NCI-H460 (cell line): ENCODE measurements at regions not wholly inside any gene's neighbourhood (a gene's known extent, or its start where the extent isn't known, plus 50 kb on each side); places are given as distances from the start of the nearest gene placed in this dataset.
A peak's percentile ranks its signal among the peaks of the same experiment; 100 is the strongest.

Source experiments
- DNase-seq: peaks from one replicate; pipeline ENCODE4 v3.0.0-alpha.2; 2016; ENCODE audit warnings: low read depth; ENCODE audit errors: extremely low read depth

DNA sequence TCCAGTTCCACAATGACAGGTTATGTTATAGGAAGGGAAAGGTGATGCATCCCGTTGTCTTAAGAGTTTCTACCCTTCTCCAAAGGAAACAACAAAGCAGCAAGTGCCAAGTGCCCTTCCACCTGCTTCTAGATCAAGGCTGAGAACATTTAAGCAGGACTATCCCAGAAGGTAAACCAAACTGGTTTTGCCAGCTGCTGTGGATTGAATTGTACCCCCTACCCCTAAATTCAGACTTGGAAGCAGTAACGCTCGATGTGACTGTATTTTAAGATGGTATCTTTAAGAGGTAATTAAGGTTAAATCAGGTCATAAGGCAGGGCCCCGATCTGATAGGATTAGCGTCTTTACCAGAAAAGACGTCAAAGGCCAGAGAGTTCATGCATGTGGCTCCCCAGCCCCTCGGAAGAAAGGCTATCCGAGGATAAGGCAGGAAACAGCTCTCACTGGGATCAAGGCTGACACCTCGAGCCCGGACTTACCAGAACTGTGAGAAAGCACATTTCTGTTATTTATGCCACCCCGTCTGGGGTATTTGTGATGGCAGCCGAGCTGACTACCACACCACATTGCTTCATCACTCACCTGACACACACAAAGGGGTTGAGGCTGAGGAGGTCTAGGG, 179.1 kb upstream of the RAI14 start:
- DNase-seq = no peak

DNA sequence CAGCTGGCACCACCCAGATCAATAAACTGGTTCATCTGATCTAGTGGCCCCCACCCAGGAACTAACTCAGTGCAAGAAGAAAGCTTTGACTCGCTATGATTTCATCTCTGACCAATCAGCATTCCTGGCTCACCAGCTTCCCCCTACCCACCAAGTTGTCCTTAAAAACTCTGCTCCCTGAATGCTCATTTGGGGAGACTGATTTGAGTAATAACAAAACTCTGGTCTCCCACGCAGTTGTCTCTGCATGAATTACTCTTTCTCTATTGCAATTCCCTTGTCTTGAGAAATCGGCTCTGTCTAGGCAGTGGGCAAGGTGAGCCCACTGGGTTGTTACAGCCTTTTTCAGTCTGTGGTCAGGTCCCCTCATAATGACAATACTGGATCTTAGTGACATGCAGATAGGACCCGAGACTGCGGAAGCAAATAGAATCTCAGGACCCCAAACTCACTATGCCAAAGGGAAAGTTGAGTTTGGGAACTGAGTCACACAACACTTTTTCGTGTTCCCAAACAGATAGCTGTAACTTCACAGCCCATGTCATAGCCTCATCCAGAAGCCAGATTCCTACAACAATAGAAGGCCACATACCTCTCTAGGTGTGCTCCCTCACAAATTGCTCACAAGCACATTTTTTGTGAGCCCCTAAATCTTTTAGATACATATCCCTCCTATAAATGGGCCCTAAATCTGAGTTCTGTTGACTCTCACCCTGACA, 175.2 kb upstream of the RAI14 start:
- DNase-seq = no peak

DNA sequence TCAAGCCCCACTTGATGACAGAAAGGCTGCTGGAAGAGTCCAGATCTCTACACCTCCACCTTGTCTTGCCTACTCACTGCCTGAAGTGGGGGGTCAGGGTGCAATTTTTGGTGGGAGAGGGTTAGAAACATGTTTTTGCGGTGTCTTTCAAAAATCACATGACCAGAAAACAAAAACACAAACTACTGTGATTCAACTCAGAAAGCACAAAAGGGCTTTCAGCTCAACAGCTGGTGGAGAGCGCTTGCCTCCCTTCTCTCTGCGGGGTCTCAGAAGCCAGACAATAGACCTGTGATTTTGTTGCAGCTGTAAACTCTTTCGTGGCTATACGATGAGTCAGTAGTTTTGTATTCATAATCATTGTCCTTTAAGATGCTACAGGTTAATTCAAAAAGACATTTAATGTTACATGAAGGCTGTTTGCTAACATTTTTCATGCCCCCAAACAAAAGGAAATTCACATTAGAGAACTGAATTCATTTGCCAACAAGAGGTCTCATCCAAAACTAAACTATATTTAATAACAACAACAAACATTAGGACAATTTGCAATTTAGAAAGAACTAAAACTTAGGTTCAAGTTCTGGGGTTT, 172.6 kb upstream of the RAI14 start:
- DNase-seq = no peak

DNA sequence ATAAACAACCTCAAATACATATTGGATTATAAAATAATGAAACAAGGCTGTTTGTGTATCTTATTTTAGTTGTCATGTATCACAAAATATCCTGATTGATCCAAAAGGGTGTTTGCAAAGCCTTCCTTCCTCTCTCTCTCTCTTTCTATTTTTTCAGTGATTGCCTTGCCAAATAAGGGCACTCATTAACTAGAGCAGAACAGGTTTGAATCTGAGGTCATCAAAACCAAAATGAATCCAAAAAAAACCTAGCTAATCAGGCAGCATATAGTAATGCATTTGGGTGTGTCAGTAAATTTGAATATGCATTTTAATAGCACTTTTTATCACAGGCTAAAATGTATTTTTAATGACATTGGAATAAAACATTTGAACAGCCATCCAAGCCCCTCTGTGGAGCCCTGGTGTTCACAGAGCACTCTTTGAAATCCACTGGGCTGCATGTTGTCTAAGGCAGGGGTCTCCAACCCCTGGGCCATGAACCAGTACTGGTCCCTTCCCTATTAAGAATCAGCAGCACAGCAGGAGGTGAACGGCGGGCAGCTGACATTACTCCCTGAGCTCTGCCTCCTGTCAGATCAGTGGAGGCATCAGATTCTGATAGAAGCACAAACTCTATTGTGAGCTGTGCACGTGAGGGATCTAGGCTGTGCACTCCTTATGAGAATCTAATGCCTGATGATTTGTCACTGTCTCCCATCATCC, 171.8 kb upstream of the RAI14 start:
- DNase-seq = no peak

DNA sequence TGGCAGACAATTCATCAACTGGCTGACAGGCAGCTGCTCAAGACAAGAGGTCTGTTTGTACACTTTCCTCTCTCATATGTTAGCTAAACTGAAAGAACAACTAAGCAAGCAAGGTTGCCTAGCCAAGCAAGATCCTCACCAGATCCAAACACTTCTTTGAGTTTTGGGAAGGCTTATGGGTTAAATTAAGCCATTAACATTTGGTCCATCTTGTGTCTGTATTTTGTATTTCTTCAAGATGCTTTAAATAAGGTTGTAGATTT, 170.4 kb upstream of the RAI14 start:
- no peak for DNase-seq

DNA sequence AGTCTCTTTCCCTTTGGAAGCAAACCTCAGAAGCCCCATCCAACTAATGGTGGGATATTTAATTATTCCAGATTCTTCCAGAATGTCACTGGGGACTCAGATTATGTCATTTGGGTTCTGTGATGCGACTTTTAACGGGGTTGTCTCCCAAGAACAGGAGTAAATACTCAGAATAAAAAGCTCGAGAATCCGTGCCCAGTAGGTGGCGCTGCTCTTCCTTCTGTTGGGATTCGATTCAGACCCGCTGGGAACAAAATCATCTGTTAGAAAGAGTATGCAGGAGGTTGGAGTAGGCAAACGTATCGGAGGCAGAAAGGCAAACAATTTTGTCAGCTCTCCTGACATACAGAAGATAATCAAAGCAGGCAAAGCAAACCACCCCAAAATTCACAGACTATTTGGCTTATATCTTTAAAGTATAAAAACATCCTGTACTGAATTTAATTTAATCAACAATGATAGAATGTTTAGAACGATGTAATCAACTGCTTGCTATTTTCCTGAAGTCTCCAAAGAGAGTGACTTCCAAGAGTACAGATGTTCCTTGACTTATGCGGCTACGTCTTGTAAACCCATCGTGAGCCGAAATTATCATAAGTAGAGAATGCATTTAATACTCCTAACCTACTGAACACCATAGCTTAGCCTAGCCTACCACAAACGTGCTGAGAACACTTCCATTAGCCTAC, 169.8 kb upstream of the RAI14 start:
- DNase-seq = peak; percentile 80

DNA sequence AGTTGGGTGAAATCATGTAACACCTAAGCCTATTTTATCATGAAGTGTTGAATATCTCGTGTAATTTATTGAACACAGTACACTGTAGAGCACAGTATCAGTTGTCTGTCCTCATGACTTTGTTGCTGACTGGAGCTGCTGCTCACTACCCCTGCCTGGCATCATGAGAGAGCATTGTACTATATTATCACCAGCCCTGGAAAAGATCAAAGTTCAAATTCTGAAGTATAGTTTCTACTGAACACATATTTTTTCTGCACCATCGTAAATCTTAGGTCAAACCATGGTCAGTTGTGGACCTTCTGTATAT, 169.3 kb upstream of the RAI14 start:
- DNase-seq = no peak

DNA sequence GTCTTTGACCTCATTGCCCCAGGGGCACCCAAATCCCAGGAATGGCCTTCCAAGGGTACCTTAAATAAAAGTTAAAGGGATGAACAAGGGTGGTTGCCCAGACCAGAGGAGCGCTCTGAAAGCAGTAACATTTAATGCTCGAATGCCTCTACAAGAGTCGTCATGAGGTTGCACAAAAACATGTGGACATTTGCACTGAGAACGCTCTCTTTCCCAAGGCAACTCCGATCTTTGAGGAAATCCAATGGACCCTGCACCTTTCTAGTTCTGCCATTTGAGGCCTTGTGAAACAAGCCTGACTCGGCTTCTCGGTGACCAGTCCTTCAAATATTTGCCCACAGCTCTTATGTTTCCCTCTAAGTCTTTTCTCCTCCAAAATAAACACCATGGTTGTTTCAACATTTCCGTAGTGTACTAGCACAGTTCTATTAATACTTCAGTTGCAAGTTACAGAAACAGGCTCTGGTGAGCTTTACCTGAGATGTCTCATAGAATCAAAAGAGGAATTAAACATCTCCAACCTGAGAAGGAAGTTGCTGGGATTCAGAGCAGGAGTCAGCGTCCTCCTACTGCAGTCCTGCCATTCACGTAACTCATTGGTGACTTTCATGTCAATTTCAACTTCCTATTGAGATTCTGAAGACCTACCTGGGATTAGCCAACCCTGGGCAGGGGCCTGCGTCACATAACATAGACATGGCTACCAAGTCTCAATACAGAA, 168.8 kb upstream of the RAI14 start:
- DNase-seq = peak; percentile 23

DNA sequence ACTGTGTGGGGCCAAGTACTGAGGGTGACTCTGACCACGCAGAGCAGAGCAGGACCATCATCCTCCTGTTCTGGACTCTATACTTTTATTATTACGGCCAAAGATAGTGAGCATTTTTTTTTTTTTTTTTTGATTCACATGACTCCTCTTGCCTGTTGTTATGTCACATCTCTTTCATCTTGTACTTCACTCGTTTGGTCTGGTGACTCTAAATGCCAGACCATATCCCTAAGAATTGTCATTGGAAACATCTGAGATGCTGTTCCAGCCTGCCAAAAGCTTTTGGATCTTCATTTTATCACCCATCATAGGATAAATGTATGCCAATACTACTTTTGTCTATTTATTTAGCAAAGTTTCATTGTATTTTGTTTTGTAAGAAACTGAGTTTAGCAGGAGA, 168.2 kb upstream of the RAI14 start:
- DNase-seq = no peak

DNA sequence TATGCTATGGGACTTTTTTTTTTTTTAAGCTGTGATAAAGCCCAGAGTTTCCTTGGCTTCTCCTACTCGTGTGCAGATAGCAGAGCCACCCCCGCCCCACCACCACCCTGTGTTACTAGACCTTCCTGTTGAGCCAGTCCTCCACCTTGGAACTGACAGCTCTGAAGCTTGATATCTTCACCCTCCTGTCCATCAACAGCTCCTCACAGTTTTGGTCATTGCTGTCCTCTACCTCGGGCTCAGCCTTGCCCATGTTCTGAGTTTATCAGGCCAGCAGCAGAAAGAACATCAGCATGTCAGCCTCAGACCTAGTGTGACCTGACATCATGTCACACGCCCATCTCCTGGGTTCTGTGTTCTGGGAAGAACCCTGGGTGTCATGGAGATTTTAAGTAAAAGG, 167.1 kb upstream of the RAI14 start:
- DNase-seq = no peak

DNA sequence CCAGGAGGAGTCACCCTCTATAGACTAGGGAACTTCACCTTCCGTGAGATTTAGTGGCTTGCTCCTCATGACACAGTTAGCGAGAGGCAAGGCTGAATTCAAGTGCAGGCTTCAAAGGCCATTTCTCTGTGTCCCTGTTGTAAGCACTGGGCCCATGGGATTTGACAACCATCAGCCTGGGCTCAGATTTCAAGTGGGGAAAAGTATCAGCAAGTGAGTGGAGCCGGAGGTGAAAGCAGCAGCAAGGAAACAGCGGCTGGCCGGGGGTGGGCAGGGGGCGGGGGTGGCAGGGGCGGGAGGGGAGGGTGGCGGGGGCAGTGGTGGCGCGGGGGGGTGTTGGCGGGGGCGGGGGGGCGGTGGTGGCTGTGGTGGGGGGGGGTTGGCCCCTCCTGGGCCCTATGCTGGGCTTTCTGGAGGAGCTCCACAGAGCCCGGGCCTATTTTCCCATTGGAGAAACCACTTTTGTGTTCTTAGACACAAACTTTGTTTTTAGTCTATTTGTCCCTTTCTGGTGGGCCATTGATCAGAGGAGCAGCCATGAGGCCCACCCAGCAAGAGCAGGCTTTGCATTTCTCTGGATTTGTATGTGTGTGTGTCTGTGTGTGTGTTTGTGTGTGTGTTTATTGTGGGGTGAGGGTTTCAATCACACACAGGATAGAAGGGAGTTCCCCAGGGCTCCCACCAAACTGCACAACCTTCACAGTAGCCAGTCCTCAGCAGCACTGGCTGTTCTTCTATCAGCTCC, 165.4 kb upstream of the RAI14 start:
- DNase-seq = no peak

DNA sequence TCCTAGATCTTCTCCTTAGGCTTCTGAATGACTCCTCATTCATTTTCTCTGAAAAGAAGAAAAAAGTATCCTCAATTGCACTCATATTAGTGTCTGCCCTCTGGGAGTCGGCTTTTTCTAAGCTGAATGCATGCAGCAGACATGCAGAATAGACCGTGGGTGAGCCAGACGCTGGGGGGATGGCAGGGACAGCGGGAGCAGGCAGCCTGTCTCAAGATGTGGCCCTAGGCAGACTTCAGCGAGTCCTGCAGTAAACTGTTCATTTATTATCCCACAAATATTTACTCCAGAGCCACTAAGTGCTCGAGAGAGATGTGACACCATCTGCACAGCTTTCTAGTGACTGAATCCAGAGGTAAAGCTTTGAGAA, 164.9 kb upstream of the RAI14 start:
- DNase-seq = no peak

DNA sequence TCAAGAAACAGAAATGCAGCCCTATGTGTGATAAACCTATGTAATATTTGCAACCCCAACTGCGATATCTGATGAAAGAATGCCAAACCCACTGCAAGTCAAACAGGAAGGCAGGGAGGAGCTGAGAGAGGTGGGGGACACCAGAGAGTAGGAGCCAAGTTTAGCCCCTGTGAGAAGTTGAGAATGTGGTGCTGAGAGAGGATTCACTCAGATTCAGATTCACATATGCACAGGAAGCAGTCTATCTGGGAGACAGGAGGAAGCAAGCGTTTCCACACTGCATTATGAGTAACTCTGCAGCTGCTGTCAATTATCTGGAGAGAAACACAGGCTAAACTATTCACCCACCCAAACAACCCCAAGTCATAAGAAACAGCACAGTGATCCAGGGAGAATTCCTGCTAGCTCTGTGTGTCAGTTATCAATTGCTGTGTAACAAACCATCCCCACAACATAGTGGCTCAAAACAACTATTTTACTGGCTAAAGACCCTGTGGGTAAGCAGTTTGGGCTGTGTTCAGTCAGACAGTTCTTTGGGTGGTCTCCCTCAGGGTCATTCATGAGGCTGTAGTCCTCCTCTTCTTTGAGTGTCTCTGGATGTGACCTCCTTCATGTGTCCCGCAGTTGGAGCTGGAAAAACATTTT, 161.9 kb upstream of the RAI14 start:
- DNase-seq = no peak

DNA sequence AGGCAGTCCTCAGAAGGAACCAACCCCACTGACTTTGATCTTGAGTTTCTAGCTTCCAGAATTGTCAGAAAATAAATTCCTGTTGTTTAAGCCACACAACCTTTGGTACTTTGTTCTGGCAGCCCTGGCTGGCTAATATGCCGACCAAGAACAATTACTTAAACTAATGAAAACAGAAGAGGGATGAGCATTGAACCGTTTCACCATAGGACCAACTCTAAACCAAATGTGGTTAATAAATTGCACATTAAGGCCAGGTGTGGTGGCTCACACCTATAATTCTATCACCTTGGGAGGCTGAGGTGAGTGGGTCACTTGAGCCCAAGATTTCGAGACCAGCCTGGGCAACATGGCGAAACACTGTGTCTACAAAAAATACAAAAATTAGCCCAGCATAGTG, 160.9 kb upstream of the RAI14 start:
- no peak for DNase-seq

DNA sequence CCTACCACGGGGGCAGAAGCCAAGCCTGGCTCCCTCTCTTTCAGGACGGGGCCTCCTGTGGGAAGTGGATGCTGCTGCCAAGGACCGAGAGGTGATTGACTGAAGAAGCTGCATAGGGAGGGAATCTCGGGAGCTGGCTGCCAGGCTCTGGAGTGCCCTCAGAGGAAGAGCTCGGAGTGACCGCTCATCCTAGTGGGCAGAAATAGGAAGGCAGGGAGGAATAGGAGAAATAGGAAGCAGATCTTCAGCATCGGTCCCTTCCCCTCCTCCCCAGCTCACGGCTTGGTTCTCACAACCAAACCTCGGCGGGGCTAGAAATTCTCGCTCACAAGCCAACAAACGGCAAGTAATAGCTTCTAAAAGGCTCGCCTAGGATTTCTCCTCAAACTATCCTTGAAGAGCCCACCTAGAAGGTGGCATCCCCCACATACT, 159.9 kb upstream of the RAI14 start:
- no peak for DNase-seq

DNA sequence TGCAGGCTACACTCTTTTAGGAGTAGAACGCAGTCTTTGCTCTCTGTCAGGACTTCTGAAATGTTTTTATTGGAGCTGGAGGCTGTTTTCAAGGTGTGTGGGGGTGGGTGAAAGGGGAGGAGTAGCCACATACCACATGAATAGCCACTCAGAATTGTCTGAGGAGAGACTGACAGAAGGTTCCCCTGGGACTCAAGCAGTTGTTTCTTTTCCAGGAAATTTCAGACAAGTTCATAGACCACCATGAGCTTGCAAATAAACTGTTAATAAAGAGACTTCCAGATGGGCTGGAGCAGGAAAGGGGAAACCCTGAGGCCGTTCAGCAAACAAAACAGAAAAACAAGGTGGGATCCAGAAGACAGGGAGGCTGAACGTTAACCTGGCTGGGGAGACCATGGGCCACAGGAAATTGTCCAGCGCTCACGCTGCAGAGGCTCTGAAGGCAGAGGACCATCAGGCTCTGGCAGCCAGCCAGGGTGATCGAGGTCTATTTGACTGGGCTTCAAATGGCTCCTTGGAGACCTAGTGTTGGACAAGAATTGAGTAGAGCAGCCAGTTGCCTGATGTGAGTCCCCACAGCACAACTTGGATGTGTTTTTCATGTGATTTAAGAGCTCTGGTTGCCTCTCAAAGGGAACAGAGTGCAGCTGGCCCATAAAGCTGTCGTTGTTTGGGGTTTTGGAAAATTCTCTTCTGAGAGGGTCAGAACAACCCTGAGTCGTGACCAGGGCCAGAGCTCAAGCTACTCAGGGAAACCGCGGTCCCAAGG, 159.2 kb upstream of the RAI14 start:
- DNase-seq = no peak

DNA sequence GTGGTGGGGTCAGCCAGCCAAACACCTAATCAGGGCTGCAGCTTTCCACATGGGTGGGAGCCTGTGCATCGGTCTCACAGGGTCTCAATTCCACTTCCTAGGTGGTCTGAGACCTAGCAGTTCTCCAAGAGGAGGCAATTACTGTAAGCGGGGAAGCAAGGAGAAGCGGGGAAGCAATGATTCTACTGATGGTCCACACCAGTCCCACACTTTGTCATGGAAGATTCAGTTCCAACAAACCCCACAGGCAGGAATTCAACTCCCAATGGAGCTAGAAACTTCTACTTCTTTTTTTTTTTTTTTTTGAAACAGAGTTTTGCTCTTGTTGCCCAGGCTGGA, 158.7 kb upstream of the RAI14 start:
- DNase-seq = no peak

DNA sequence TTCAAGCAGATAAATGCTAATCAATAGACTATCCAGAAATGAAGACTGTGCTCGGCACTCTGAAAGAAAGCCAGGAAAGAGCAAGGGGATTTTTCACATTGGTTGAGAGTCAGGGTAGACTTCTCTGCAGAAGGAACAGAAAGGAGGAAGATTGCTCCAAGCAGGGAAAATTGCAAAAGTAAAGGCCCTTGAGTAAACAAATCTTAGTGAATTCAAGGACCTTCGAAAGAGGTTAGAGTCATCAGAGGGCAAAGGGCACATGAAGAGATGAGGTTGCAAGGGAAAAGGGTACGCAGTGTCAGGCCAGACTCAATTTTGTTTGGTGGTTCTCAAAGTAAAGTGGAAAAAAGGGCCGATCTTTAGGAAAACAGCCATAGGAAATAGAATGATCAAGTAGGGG, 157.6 kb upstream of the RAI14 start:
- no peak for DNase-seq
